Hematopoietic multipotent progenitor cell treated with erythropoietin and hydrocortisone succinate and interleukin-3 and kit ligand, for 6 days (in vitro differentiated cells): ENCODE measurements at regions not wholly inside any gene's neighbourhood (a gene's known extent, or its start where the extent isn't known, plus 50 kb on each side); places are given as distances from the start of the nearest gene placed in this dataset.
"Not testable (repeated sequence)": the region's sequence is repeated elsewhere in the genome, so short reads cannot be mapped to it uniquely, and the experiment has no call there.

ENCODE experiments used
- DNase-seq: peaks from one replicate; pipeline ENCODE4 v3.0.0-alpha.2; 2015

DNA sequence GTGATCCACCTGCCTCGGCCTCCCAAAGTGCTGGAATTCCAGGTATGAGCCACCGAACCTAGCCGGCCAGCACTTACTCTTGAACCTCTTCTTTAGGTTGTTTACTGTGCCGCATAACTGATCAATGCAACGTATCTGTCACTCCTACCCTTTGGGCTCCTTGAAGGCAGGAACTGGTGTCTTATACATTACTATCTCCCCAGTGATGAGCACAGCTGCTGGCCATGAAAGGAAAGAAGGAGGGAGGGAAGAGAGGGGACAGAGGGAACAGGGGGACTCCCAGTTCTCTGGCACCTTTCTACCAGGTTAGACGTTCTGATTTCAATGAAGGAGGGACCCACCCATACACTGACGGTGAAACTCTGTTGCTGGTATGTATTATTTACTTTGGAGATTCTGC is 111.8 kb upstream of the NANOS1 start:
- no peak for DNase-seq

DNA sequence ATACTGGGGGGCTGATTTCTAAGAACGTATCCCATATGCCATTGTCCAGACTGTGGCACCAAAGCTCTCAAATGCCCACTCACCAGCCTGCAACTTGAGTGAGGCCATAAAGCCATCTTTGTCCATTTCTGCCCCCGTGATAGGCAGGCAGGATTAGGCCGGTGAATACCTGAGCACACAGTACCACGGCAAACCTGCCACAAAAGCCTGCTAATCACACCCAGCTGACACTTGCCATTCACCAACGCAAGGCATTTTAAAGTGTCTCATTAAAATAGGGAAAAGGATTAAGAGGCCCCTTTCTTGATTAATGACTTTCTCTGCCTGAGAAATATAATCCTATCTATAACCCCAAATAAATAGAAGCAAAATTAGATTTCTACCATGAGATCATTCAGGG is 111.4 kb upstream of the NANOS1 start:
- DNase-seq, result no peak

DNA sequence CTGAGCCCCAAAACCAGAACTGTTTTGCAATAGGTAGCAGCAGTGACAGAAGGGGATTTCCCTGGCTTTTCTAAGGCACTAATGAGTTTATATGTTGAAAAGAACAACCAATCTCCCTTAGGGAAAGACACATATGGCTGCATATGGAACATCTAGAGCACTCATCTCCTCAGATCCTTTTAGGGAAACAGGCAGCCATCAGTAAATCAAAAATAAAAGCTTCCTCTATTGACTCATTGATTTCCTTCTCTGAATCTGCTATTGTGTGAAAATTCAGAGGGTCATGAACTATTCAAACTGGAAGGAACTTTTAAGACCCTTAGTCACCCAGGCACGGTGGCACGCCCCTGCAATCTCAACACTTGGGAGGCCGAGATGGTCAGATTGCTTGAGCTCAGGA is 110.9 kb upstream of the NANOS1 start:
- DNase-seq, result no peak

DNA sequence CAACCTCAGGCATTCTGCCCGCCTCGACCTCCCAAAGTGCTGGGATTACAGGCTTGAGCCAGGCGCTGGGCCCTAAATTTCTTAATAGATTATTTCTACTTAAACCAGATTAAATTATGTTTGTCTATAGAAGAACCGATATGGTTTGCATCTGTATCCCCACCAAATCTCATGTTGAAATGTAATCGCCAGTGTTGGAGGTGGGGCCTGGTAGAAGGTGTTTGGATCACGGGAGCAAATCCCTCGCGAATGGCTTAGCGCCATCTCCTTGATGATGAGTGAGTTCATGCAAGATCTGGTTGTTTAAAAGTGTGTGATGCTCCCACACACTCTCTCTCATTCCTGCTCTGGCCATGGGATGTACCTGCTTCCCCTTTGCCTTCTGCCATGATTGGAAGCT is 109.3 kb upstream of the NANOS1 start:
- no peak for DNase-seq

DNA sequence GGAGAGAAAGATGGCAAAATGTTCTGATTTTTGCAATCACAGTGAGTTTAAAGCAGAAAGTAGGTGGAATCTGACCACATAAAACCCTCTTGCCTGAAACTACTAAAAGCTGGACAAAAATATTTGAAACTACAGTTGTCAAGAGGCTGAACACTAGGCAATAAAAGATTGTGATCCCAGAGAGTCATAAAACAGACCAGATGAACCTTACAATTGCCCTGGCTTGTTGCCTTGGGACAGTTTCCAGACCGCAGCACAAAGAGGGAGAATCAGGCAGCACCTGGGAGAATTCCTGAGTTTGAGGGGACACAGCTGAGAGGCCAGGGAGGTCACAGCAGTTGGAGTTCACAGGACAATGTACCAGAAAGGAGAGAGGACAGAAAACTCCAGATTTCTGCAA is 107.3 kb upstream of the NANOS1 start:
- no peak for DNase-seq

DNA sequence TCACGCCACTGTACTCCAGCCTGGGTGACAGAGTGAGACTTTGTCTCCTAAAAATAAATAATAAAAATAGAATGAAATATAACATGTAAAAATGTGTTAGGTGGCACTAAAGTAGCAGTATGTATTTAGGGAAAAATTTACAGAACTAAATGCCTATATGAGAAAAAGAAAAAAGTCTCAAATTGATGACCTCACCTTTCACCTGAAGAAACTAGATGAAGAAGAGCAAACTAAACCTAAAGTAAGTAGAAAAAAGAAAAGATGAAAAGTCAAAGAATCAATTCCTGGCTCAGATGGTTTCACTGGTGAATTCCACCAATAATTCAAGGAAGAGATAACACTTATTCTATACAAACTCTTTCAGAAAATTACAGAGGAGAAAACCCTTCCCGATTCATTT is 106.5 kb upstream of the NANOS1 start:
- DNase-seq, result no peak

DNA sequence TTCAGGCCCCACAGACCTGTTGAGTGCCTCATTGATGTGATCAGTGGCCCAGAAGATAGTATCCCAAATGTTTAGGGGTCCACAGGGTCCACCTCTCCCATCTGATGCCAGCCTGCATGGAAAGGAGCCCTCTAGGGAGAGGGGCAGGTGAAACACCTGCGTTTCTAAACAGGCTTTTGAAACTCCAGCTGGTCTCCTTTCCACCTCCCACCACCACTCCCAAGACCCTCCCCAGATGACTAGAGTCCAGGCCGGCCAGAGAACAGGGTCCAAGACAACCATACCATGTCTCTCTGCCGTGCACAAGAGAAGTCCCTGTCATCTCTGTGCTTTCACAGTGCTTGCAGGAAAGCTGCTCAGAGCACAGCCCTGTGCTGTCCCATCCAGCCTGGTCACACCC is 105.0 kb upstream of the NANOS1 start:
- DNase-seq, result no peak

DNA sequence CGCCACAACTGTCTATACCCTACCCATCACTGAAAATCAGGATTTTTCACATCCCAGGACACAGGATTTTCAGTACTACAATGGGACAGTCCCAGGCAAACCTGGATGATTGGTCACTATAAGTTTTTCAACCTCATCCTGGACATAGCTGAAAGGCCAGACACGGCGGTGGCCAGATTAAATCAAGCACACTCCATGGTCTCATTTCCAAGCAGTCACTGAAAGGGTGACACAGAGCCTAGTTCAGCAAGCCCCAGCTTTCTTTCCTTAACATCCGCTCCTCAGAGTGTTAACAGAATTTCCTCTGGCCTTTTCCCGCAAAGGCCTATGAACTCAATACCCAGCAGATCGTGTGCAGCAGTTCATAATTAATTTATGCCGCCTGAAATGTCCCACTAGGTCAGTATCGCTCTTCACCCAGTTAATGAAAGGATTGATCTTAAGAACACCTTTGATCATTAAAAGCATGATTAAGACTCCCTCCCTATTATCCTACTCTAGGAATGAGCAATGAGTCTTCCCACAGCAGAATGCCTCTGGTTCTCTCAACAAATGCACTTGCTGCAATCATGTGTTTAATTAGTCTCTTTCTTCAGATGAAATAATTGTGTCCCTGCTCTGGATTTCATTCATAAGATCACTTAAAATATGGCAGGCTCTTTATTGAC is 104.0 kb upstream of the NANOS1 start:
- DNase-seq, result no peak

DNA sequence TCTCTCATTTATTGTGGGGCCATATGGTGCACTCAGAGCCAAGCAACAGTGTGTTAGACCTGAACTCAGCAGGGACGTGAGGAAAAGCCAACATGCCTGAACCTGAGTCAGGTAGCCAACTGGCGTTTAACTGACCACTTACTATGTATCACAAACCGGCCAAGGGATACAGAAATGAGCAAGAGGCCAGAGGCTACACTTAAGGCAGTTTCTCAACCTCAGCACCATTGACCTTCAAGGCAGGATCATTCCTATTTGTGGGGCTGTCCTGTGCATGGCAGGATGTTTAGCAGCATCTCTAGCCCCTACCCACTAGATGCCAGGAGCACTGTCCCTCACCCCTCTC is 103.5 kb upstream of the NANOS1 start:
- no peak for DNase-seq

DNA sequence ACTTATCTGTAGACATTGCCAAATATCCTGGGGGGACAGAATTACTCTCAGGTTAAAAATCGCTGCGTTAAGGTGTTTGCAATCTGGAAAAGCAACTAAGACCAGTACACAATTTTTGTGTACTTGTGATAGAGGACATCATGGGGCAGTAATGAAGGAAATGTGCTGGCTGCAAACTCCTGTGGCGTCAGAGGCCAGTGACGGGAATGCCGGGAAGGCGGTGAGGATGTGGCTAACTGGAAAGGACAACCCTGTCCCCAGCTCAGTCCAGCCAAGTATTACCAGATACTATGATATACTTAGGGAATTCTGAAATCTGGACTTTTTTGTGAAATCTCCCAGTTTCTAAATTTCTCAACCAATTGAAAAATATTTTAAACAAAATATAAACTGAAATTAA is 103.1 kb upstream of the NANOS1 start:
- DNase-seq, result no peak

DNA sequence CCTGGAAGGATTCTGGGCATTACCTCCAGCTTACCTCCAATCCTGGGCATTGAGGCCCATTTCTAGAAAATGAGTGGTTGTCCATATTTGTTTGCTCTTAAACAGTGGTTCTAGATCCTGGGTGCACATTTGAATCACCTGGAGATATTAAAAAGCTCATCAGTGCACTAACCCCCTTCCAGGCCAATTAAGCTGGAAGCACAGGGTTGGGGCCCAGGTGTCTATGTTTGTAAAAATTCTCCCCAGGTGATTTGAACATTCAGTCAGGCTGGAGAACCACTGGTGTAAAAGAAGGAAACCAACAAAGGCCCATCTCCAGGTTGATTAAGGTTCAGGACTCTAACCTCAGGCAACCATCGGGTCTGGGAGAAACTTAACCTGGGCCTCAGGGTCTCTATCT is 102.6 kb upstream of the NANOS1 start:
- DNase-seq, result no peak

DNA sequence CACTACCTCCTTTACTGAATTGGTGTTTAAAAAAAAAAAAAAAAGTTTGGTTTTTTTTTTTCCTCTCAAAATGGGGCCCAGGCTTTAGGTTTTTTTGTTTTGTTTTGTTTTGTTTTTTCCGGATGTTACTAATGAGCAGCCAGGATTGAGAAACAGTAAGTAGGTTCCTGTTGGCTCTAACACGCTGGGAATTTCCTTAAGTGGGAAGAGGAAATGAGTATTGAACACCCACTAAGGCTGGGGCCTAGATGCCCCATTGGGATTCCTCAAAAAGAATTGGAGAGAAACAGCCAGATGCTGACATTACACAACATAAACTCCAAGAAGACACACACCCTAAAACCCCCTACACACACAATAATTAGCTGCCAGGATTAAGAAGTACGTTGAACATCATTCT is 102.2 kb upstream of the NANOS1 start:
- no peak for DNase-seq

DNA sequence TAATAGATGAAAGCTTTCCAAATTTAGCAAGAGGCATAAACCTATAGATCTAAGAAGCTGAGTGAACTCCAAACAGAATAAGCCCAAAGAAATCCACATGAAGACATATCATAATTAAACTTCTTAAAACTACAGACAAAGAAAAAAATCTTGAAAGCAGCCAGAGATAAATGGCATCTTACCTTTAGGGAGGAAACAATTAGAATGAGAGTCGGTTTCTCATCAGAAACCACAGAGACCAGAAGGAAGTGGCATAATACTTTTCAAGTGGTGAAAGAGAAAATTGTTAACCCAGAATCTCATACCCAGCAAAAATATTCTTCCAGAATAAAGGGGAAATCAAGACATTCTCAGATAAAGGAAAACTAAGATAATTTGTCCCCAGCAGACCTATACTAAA is 98.9 kb upstream of the NANOS1 start:
- no peak for DNase-seq

DNA sequence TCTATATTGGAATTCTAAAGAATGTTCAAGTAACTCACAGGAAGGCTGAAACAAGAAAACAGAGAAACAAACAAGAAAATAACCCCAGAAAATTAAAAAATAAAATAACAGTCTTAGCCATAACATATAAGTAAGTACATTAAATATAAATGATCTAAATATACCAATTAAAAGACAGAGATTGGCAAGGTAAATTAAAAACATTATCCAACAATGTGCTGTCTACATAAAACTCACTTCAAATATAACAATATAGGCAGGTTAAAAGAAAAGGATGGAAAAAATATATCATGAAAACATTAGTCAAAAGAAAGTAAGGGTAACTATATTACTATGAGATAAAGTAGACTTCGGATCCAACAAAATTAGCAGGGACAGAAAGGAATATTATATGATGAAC is 98.1 kb upstream of the NANOS1 start:
- DNase-seq, result no peak

DNA sequence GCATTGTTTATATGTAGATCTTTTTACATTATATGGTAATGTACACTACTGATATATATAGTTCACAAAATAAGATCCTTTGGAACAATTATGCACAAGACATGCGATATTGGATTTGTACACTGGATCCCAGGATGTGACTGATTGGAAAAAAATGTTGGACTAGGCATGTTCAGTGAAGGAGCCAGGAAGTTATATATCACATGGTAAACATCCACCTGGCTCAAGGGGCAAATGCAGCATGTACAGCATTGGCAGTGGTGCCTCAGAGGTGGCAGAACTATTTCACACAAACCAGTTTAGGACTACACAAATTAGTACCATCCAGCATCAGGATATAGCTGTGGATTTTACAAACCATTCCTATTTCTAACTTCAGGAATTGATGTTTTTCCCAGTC is 97.4 kb upstream of the NANOS1 start:
- DNase-seq, result not testable (repeated sequence)

DNA sequence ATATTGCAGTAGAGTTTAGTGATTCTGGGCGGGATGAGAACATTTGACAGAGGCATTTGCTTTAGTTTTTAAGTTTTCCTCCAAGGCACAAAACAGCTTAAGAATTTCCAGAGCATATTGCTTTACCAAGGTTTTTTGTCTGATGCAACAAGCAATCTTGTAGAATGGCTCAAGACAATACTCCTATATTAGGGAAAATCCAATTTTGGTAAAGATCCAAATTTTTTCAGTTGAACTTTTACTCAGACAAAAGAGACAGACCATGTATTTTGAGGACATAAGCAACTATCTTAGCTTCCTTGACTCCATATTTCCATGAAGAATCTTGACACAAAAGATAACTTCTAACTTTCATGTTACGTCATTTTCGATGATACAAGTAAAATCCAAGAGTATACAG is 92.3 kb upstream of the NANOS1 start:
- no peak for DNase-seq

DNA sequence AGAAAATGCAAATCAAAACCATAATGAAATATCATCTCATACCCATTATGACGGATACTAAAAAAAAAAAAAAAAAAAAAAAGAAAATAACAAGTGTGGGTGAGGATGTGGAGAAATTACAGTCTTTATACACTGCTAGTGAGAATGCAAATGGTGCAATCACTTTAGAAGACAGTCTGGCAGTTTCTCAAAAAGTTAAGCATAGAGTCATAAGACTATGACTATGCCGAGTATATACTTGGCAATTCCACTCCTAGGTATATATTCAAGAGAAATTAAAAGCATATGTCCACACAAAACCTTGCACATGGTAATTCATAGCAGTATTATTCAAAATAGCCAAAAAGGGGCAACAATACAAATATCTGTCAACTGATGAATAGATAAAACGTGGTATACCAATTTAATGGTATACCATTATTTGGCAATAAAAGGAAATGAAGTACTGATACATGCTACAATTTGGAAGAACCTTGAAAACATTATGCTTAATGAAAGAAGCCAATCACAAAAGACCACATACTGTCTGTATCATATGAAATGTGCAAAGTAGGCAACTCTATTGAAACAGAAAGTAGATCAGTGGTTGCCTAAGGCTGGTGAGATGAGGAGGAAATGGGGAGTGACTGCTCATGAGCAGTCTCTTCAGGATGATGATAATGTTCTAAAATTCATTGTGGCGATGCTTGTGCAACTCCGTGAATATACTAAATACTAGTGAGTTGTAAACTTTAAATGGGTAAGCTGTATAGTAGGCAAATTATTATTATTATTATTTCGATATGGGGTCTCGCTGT is 90.1 kb upstream of the NANOS1 start:
- DNase-seq, result no peak

DNA sequence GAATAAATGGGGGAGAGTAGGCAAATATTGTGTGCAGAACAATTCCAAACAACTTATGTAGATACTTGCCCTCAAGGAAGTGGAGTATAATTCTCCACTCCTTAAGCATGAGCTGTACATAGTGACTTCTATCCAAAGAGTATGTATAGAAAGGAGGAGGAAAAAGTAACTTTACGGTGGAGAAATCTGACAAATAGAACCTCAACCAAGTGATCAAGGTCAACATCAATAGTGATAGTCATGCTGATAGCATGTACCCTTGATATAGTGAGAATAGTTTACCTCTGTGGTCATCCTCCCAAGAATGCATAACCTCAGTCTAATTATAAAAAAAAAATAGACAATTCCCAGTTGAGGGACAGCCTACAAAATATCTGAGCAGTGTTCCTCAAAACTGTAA is 89.1 kb upstream of the NANOS1 start:
- no peak for DNase-seq

DNA sequence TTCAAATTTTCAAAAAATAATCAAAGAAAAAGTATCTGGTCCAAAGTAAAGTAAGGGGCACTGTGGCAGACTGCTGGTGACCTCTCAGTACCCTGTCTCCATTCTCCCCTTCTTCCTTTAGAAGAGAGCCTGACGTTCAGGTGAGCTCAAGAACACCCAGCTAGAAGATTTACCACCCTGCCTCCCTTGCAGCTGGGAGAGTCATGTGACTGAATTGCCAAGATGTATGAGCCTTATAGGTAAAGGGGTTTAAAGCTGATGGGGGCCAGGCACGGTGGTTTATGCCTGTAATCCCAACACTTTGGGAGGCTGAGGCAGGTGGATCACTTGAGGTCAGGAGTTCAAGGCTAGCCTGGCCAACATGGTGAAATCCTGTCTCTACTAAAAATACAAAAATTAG is 86.3 kb upstream of the NANOS1 start:
- no peak for DNase-seq

DNA sequence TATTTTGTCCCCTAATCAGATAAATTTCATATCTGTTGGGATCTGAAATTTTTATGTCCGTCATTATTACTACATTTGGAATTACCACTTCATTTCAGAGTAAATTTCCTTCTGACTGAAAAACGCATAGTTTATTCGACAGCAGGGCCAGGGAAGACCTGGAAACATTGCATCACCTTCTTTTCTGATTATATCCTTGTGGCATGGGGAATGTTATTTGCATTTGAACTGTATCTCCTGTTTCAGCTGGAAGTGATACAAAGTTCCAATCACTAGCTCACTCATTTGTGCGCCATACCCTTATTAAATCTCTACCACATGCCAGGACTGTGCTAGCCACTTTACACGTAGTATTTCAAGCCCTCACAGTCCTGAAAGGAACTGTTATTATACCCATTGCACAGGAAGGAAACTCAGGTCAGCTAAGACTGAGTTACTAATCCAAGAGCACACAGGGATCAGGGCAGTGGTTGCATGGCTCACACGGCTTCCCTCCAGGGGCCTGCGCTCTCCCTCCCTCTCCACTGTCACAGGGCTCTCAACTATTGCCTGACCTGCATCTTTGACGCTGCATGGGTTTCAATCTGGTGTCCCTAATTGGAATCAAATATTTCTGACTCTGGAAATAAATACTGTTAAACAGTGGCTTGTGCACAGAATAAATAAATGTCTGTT is 84.4 kb upstream of the NANOS1 start:
- no peak for DNase-seq

DNA sequence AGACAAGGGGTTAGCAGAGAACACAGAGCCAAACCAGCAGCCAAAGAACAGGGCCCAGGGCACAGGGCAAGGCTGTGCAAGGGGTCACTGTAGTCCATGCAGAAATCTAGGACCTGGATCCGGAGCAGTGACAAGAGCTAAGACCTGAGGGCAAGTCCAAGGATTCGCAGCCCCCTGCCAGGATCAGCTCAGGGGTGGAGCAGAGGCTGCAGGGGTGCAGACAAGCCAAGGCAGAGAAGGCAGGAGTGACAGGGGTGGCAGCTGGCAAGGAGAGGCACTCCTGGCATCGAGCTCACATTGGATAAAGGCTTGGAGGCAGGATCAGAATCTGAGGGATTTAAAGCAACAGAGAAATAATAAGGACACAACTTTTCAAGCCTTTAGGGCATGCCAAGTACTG is 80.7 kb upstream of the NANOS1 start:
- DNase-seq, result no peak

DNA sequence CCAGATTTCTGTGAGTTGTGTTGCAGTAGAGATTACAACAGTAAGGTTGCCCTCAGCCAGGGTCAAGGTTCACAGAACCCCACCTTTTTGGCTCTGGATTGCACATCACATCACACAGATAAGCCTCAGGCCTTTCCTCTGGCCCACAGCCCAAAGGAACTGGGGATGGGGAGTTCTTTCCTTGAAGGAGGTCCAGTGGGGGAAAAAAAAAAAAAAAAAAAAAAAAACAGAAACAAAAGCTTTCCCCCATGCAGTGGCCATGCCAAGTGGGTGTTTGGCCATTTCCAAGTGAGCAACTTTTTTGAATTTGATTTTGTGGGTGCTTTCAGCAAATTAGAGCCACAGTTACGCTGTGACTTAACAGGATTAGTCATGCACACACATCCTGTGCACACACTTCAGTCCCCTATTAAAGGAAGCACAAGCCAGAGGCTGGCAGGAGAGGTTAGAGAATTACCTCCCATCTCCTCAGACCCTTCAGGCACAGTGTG is 79.3 kb upstream of the NANOS1 start:
- no peak for DNase-seq

DNA sequence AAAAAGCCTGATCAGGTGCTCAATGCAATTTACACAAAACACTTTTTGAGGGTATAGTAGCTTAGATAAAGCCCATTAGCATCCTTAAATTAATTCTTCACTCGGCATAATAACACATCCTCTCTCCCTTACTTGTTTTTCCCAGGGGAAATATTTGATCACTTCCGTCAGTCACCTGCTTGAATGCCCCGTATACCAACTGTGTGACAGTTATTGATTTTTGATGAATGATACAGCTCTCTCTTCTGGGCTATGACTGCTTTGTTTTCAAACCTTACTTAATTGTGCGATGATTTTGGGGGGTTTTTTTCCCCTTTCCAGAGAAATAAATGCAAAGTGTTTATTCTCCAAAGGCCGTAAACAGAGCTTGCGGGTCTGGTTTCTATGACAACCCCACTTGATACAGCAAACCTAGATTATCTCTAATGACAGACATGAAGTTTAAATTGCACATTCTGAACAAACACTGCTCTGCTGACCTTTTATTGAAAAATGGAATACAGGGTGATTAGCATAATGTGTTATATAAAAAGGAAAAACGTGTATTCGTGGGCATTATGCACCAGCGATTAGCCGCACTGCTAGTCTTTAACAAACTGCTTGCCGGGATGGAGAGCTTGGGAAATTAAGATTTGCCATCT is 78.4 kb upstream of the NANOS1 start:
- DNase-seq, result no peak
